Stimulated activated CD8-positive, alpha-beta memory T cell treated with anti-CD3 and anti-CD28 coated beads, Interleukin-2, amount 100 ng/mL, for 1 hour (primary cell): ENCODE measurements at regions not wholly inside any gene's neighbourhood (a gene's known extent, or its start where the extent isn't known, plus 50 kb on each side); places are given as distances from the start of the nearest gene placed in this dataset.
A peak's percentile ranks its signal among the peaks of the same experiment; 100 is the strongest.

Experiments used
- DNase-seq, 2 donors: peaks; one replicate each; pipeline ENCODE4 v3.0.0-alpha.2; 2020; ENCODE audit warnings: low read depth in 2 of 2

DNA sequence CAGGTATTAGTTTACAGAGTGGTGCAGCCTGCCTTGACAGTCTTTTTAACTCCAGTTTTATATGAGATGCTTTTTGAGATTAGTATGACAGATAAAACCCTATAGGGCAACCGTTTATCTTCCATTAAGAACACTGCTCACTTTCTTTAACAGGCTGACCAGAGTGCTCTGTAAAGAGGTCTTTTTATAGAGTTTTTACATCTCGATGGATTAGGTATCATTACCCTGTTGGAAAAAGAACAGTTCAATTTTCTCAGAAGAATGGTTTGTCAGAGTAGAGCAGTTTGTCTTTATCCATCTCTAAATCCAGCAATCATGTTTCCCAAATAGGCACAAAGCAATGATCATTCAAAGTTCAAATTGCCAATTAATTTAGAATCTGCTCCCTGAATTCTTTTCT is 395.2 kb upstream of the ARGLU1 start:
- DNase-seq: no peak

DNA sequence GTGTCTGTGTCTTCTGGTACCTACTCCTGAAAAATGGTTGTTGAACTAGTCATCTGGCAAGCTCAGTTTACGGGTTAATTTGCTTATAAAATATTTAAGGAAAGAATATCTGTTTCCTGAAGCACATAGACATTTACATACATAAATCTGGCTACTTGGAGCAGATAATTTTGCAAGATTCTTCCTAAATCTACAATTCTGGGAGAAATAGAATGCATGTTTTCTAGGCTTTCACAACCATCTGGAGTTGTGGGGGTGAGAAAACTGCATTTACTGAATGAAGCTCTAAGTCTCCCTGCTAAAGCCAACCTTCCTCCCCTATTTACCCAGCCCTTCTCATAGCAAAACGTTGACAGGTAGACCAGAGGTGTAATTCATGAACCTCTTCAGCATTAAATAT is 393.7 kb upstream of the ARGLU1 start:
- DNase-seq: no peak

DNA sequence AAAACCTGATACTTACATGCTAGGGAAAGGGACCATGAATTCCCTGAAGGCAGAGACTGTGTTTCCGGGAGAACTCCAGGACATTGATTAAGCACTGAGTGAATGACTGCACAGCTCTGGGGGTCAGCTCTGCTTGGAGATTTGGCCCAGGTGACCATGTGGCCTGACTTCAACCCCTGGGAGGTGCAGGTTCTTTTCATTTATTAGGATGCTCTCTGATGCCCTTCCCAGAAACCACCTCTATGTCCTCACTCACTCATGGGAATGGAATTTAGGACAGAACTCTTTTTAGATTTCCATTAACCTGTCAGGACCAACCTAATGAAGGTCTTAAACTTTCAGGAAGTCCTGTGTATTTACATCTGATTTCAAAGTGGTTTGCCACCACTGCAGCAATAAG is 393.3 kb upstream of the ARGLU1 start:
- no peak for DNase-seq

DNA sequence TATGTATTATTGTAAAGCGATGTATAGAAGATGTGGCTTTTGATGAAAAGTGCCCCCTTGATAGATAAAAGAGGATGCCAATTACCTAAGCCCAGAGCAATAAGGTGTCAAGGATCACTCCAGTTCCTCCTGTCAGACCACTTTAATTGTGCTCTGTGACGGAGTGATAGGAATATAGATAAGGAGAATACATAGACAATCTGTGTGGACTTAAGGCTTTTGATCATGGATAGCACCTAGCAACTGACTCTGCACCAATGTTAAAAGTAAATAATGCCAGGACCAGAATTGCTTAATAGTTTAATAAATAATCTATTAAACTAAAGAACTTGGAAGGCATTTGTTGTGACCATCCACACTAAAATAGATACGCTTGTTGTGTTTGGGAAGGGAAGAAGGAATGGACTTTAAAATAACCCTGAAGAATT is 390.7 kb upstream of the ARGLU1 start:
- no peak for DNase-seq

DNA sequence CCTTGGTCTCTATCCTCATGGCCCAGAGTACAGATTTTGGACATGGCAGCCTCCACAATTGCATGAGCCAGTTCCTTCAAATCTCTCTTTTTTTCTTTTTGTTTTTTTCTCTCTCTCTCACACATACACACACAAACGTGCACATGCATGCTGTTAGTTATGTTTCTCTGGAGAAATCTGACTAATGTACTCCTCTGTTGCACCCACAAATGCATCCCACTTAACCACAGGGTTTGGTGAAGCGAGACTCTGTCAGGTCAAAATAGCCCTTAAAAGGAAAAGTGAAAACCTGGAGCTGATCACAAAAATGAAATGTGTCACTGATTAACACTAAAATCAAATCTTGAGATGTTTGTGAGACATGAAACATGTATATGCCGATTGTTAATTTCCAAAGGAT is 374.6 kb upstream of the ARGLU1 start:
- no peak for DNase-seq

DNA sequence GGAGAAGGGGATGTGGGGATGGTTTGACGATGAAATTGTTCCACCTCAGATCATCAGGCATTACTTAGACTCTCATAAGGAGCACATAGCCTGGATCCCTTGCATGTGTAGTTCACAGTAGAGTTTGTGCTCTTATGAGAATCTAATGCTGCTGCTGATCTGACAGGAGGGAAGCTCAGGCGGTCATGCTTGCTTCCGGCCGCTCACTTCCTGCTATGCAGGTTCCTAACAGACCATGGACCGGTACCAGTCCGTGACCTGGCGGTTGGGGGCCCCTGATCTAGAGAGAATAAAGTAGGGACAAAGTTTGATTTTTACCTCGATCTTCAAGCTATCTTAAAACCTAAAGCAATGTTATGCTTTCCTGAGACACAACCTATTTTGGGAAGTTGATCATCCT is 373.8 kb upstream of the ARGLU1 start:
- DNase-seq: no peak

DNA sequence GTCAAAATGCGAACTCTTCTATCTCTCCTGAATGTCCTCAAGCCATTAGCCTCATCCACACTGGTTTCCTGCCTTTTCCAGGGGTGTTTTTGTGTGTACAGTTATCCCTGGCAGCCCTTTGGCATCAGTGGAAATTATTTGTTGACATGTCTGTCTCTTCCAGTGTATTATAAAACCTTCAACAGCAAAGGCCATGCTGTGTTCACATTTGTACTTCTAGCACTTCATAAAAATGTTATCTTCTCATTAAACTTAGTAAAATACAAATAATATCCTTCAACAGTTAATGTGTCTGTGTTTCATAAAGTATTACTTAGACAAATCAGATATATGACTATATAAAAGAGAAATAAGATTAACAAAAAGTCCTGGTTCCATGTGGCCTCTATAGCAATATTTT is 359.5 kb upstream of the ARGLU1 start:
- no peak for DNase-seq

DNA sequence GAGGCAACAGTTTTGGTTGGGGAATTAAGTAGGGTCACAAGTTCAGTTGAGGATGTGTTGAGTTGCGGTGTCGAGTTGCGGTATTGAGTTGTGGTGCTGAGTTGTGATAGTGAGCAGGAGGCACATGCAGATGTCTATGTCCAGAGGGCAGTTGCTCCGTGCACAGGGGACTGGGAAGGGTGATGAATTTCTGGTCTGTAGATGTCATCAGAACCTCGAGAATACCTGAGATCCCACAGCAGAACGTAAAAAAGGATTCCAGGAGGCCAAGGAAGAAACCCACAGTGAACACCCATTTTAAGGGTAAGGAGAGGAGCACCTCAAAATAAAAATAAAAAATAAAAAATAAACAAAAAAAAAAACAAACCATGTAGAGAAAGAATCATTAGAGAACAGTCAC is 354.4 kb upstream of the ARGLU1 start:
- no peak for DNase-seq

DNA sequence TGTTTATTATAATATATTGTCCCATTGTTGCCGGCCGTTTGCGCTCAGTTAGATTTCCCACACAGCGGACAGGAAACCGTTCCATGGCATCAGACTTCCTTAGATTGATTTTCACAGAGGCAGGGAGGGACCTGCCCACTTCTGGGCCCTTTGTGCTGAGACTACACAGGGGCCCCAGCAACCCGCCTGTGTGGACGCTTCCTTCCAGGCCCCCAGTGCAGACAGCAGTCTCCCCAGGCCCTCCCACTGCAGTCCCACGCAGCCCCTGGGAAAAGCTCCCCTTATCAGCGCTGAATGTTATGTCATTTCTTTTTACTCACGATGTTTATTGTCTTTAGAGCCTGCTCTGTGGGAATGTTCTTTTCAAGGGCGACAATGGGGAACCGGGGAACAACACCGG is 351.7 kb upstream of the ARGLU1 start:
- DNase-seq: no peak

DNA sequence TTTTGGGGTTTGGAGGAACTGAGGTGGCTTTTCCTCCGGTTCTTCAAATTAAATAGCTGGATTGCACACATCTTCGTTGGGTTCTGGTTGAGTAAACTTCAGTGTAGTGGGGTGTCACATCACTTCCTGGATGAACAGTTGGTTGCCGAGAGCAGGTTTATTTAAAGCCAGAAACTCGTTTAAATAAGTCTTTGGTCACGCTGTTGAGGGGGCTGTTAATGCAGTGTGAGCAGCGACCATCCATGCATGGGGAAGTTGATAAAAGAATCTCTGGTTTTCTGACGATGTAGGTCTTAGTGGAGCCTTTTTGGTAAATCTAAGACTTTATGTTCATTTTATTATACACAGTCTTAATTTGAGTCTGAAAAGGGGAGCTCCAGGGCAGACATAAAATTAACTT is 351.2 kb upstream of the ARGLU1 start:
- DNase-seq: no peak

DNA sequence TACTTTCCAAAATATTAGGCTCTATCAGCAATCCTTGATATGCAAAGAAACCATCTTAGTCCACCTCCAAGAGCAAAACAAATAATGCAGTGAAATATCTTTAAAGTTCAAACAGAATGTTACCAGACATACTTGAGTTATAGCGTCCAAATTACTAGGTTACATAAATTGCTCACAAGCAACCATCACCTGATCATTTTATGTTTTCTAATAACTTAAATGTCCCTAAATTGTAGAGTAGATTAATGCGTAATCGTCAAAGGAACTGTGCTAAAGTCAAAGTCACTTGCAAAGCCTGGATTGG is 350.6 kb upstream of the ARGLU1 start:
- DNase-seq: no peak

DNA sequence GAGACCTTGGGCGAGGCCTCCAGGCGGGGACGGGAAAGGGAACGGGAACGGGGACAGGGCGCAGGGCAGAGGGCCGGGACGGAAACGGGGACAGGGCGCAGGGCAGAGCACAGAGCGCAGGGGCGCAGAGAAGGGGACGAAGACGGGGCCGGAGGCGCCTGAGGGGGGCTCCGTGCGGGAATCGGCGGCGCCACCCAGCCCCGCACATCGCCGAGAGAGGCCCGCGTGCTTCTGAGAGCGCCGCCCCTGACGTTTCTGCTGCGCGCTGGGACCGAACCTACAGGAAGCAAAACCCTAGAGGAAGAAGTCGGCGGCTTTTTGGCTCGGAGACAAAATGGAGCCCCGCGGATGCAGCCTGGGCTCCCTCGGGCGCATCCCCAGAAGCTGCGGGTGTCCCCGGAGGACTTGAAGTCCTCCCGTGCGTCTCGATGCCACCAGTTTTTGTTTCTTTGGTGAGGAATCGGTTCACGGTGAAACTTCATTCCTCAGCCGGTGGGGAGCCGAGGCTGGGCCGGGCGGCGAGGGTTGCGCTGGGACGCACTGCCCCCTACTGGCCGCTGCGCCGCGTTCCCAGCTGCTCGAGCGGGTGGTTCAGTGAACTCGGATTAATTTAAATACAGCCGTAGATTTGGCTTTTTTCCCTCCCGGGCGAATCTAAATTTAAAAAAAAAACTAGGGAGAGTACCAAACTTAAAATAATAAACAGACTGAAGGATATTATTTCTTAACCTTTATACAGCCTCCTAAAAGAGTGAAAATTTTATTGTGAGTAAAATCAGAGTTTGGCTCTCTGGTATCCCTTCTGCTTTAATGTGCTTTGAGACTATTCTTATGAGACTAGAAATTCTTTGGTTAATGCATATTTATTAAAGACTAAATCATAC is 350.0 kb upstream of the ARGLU1 start:
- DNase-seq: peak; percentile 21 to 32

DNA sequence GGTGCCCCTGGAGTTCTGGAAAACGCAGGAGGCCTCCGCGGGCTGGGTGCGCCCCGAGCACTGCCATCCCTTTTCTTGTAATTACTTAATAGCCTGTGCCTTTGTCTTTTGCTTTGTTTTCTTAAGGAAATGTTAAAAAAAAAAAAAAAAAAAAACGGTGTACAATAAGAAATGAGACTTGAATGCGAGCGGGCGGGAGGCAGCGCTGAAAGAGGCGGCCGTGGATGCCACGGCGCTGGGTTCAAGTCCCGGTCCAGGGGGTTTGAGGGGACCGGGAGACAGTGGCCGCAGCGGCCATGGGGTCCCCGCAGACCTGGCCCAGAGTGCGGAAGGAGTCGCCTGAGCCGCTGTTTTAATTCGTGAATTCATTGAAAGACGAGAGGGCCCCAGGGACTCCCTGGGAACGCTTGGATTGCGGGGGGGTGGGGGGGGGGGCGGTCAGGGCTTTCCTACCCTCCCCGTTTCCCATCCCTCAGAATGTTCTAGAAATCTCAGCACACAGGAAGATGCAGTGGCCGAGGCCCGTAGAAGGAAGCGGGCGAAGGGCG is 349.2 kb upstream of the ARGLU1 start:
- no peak for DNase-seq

DNA sequence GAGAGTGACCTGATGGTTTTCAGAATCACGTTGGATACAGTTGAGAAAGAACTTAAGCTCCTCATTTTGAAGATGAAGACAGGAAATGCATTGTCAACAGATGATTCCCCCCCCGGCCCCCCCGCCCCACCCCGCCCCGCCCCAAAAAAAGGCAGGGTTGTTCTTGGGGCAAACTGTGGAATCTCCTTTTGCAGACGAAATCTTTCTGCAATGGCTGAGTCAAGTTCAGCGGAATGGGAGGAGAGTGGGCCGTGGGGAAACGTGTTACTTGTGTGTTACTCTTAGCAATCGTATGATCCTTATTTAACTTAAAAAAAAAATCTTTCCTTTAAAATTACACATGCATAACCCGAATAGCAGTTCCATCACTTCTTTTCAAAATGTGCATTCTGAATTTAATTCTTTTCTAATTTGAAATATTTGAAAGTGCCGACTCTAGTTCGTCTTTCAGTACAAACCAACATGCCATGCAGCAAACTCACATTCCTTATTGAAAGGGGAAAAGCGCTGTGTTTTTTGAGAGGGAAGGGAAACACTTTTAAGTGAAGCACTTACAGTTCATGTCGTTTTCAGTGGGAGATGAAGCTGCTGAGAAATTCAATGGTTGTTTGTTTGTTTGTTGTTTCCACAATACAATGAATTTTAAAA is 348.5 kb upstream of the ARGLU1 start:
- no peak for DNase-seq

DNA sequence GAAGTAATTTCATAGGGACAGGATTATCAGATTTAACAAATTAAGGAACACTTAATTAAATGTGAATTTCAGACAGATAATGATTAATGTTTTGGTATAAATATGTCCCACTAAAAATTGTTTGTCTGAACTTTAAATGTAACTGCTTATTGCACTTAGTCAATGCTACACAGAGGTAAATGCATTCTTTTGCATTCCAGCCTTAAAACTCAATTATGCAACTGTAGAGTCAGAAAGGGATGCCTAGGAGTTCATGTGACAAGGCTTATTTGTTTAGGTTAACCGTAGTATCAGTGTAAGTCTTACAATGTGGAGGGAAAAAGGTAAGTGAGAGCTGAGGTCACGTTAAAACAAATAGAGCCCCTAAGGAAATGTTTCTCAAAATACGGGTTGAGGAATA is 347.2 kb upstream of the ARGLU1 start:
- no peak for DNase-seq

DNA sequence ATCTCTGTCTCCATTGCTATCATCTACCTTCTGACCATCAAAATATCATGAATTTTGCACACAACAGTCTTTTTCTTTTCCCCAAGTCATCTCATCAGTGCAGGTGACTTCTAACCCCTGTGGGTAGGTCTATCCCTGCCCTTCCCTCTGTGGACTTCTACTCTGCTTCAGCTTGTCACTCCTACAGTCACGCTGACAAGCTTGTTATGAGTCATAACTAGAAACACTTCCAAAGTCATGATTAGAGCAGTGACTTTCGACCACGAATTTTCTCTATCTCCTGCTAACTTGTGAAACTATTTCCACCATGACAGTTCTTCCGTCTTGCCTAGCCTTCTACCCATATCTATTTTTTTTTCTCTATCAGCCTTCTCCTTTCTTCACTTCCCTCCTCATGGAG is 343.7 kb upstream of the ARGLU1 start:
- DNase-seq: no peak

DNA sequence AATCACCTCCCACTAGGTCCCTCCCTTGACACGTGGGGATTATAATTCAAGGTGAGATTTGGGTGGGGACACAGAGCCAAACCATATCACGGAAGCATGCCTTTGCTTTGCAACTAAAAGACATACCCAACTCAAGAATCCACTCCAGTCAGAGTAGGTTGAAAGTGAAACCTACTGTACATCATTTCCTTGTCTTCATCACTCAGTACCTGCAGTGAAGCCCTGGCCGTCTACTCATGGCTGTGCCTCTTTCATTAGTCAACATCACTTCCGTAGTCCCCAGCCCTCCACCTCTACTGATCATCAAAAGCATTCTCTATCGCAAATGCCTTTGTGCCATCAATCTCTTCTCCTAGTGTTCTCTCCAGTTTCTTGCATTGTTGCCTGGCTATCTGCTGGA is 343.1 kb upstream of the ARGLU1 start:
- DNase-seq: no peak

DNA sequence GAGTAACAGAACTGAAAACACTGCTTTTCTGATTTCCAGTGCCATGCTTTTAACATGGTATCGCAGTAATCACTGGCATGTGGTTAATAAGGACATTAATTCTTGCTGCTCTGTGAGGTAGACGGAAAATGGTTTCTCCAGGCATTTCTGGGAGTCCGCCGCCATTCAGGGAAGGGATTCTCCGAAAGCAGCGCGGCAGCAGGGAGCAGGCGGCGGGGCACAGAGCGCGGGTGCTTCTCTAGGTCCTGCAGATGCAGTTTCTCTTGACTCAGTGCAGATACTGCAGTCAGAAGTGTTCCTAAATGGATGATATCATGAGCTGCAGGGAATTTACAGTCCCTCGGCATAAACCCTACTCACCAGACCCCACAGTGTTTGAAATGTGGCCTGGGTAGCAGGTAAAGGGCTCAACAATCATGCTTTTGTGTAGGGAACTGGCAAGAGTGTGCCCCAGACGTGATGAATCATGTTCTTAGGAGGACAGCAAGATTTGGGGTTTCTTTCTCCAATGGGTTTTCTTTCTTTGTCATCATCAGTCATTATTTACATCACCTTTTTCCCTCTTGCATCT is 338.6 kb upstream of the ARGLU1 start:
- no peak for DNase-seq

DNA sequence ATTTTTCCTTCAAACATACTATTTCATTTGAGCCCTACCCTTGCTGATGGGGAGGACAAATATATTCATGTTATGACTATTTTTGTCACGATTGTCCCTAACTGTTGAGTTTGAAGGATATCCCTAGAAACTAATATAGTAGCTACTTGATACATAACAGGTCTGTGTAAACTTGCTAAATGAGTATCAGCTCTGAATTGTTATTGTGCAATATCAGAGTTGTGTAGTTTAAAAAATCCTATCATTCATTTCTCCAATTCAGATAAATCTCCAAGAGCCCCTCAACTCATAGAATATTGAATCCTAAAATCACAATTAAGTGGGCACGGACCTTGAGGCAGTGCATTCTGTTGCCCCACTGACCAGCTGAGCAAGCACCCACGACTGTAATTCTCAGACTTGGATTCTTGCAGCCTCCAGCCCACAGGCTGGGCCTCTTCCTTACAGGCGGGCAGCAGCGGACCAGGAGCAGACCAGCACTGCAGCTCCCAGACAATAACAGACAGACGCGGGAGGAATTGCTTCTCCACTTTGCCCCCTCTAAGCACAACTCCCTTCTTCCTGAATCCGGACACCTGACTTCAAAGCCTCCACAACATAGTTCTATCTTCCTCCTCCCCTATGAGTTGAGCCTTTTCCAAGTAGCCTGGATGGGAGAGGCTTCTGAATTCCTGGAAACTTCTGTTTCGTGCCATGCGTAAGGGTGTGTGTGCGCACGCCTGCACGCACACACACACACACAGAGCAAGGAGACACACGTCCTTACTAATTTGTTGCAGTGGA is 337.6 kb upstream of the ARGLU1 start:
- no peak for DNase-seq

DNA sequence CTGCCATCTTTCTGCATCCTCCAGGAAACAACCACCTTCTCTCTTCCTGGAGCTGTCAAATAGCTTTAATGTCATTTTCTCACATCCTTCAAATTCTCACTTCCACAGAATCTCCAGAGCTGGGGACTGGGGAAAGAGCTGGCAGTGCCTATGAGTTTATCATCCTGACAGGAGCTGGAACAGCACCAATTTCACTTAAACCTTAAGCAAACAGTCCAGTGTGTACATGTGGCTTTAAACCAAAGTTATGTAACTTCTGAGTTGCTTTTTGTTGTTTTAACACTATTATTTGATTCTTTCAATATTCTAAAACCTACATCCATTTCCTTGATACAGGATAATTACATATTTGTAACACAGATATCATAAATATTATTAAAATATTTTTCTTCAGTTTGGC is 331.5 kb upstream of the ARGLU1 start:
- no peak for DNase-seq

DNA sequence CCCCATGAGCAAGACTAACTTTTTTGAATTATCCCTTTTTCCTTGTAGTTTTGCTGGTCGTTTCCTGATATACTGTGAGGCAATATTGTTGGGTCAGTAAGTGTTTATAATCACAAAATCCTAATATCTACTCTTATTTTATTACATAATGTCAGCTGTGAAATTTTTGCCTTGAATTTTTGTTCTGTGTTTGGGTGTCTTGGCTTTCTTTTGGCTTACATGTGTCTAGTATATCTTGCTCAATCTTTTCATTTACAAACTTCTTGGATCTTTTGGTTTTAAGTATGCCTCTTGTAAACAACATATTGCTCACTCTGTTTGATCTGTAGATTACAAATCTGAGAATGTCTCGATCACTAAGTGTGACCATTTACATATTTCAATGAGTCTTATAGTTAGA is 330.3 kb upstream of the ARGLU1 start:
- no peak for DNase-seq

DNA sequence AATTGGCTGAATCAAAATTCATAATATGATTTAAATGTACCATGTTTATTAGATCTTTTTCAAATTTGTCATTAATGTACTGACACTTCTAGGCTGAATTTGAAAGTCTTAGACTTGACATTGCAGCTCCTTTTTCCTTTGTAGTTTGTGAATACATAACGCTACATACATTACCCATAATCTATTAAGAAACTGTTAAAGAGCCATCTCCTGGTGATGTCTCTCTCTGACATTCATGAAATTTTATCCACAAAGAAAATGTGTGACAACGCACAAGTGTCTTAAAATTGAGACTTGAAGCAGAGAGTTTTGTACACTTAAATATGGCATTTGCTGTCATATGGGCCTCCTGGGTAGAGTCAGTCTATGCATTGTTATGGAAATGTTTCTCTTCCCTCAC is 320.2 kb upstream of the ARGLU1 start:
- DNase-seq: no peak
